ENCODE measurements at regions not wholly inside any gene's neighbourhood (a gene's known extent, or its start where the extent isn't known, plus 50 kb on each side); places are given as distances from the start of the nearest gene placed in this dataset.

DNA sequence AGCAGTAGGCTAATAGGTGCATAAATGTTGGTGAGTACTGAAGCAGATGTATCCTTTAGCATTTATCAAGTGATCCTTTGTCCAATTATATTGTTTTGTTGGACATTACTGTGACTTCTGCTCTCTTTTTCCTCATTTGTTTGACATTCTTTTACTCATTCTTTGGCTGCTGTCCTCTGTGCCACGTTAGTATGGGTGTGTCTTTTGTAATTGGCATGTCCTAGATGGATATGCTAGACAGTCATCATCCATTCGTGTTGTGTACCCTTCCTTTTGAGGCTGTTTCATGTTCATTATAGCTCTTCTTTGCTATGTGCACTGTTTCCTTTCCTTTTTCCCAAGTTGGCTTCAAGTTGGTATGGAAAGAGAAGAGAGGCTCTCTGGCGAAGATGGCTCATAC is 284.7 kb downstream of the CYP26B1 start:
- DNase-seq (ENCODE audit: low read depth in 1 of 2, low spot score in 1 of 2), result no peak
- no peak overlapping the region for H3K4me3 ChIP-seq (replicated peaks; ENCODE audit: insufficient read depth, low read length)
- H3K27me3 ChIP-seq (ENCODE audit: insufficient read depth, poor library complexity, severe bottlenecking), result no peaks in the 10 kb centered on the region
- no peak overlapping the region for H3K27ac ChIP-seq (replicated peaks)
- TF ChIP-seq SPI1 (IDR thresholded peaks at IDR 0.05; ENCODE audit: borderline replicate concordance, low read depth) (no peak), POLR2AphosphoS5 (IDR thresholded peaks at IDR 0.05; ENCODE audit: low read depth) (no peak), GABPA (IDR thresholded peaks at IDR 0.05; ENCODE audit: low read depth) (no peak)
- TF ChIP-seq, protein P1, sequence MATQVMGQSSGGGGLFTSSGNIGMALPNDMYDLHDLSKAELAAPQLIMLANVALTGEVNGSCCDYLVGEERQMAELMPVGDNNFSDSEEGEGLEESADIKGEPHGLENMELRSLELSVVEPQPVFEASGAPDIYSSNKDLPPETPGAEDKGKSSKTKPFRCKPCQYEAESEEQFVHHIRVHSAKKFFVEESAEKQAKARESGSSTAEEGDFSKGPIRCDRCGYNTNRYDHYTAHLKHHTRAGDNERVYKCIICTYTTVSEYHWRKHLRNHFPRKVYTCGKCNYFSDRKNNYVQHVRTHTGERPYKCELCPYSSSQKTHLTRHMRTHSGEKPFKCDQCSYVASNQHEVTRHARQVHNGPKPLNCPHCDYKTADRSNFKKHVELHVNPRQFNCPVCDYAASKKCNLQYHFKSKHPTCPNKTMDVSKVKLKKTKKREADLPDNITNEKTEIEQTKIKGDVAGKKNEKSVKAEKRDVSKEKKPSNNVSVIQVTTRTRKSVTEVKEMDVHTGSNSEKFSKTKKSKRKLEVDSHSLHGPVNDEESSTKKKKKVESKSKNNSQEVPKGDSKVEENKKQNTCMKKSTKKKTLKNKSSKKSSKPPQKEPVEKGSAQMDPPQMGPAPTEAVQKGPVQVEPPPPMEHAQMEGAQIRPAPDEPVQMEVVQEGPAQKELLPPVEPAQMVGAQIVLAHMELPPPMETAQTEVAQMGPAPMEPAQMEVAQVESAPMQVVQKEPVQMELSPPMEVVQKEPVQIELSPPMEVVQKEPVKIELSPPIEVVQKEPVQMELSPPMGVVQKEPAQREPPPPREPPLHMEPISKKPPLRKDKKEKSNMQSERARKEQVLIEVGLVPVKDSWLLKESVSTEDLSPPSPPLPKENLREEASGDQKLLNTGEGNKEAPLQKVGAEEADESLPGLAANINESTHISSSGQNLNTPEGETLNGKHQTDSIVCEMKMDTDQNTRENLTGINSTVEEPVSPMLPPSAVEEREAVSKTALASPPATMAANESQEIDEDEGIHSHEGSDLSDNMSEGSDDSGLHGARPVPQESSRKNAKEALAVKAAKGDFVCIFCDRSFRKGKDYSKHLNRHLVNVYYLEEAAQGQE (IDR thresholded peaks at IDR 0.05; ENCODE audit: insufficient replicate concordance, low read depth), result no peak
- TF ChIP-seq, protein P2, sequence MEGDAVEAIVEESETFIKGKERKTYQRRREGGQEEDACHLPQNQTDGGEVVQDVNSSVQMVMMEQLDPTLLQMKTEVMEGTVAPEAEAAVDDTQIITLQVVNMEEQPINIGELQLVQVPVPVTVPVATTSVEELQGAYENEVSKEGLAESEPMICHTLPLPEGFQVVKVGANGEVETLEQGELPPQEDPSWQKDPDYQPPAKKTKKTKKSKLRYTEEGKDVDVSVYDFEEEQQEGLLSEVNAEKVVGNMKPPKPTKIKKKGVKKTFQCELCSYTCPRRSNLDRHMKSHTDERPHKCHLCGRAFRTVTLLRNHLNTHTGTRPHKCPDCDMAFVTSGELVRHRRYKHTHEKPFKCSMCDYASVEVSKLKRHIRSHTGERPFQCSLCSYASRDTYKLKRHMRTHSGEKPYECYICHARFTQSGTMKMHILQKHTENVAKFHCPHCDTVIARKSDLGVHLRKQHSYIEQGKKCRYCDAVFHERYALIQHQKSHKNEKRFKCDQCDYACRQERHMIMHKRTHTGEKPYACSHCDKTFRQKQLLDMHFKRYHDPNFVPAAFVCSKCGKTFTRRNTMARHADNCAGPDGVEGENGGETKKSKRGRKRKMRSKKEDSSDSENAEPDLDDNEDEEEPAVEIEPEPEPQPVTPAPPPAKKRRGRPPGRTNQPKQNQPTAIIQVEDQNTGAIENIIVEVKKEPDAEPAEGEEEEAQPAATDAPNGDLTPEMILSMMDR (IDR thresholded peaks at IDR 0.05; ENCODE audit: insufficient read depth, low read length), result no peak

DNA sequence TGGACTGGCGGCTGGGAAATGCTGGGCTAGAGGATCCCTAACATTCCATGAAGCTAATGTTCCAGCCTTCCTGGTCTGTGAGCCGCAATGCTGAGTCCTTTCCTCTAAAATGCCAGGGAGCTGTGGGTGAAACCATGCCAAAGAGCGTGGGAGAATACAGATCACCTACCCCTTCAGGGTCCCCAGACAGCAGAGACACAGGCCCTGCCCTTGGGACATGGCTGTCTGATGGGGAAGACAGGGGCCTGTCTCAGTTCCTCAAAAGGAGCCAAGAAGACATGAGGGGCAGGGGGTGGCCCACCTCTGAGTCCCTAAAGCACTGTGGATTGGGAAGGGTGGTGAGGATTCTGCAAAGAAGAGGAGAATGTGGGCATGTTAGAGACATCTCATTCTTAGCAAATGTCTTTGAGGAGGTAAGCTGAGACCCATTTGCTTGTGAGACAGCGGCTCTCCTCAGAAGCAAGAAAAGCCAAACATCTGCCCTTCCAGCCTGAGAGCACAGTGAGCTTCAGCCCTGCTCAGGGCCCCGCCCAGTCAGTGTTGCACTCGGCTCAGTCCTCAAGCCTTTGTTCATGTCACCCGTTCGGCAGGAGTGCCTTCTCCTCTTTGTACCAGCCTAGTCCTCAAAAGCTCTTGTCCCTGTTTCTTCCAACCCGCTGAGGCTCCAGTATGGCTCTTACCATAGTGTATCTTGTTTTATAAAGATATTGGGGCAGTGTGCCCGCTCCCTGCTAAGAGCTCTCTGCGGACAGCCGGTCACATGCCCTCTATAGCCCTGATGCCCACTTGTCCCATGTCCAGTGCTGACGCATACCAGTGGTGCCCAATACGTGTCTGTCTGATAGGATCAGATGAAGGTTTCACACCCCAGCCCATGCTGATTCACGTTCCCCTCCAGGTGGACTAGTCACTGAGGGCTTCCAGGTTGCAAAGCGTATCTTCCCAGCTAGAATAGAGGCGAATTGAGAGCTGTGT is 286.2 kb downstream of the CYP26B1 start:
- TF ChIP-seq SPI1 (IDR thresholded peaks at IDR 0.05; ENCODE audit: borderline replicate concordance, low read depth), result no peak
- TF ChIP-seq, protein P2 (IDR thresholded peaks at IDR 0.05; ENCODE audit: insufficient read depth, low read length), result no peak
- TF ChIP-seq, protein P1 (IDR thresholded peaks at IDR 0.05; ENCODE audit: insufficient replicate concordance, low read depth), result no peak
- TF ChIP-seq POLR2AphosphoS5 (IDR thresholded peaks at IDR 0.05; ENCODE audit: low read depth), result no peak
- TF ChIP-seq GABPA (IDR thresholded peaks at IDR 0.05; ENCODE audit: low read depth), result no peak
- no peak overlapping the region for H3K4me3 ChIP-seq (replicated peaks; ENCODE audit: insufficient read depth, low read length)
- no peak for DNase-seq (ENCODE audit: low read depth in 1 of 2, low spot score in 1 of 2)
- no peak overlapping the region for H3K27ac ChIP-seq (replicated peaks)
- no peaks in the 10 kb centered on the region for H3K27me3 ChIP-seq (ENCODE audit: insufficient read depth, poor library complexity, severe bottlenecking)

DNA sequence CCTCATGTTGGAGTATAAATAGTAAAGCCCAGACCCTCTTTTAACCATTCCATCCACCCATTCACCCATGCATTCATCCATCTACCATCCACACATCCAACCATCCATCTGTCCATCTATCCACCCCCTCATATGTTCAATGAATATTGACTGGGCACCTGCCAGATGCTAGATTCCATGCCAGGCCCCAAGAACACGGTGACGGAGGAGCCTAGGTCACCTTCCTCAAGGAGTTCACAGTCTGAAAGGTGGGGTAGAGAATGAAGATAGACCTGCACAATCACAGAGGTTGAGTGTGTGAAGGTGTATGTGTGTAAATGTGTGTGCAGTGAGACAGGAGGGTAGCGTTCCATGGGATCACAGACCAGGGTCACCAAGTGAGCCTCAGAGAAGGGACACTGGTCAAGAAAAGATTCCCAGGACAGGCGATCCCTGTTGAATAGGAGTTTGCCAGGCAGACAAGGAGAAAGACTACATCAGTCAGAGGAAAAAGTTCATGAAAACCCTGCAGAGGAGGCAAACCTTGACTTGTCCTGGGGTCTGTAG is 287.2 kb downstream of the CYP26B1 start:
- no peak overlapping the region for H3K4me3 ChIP-seq (replicated peaks; ENCODE audit: insufficient read depth, low read length)
- TF ChIP-seq, protein P2 (IDR thresholded peaks at IDR 0.05; ENCODE audit: insufficient read depth, low read length), result no peak
- TF ChIP-seq, protein P1 (IDR thresholded peaks at IDR 0.05; ENCODE audit: insufficient replicate concordance, low read depth), result no peak
- TF ChIP-seq POLR2AphosphoS5 (IDR thresholded peaks at IDR 0.05; ENCODE audit: low read depth) (no peak), GABPA (IDR thresholded peaks at IDR 0.05; ENCODE audit: low read depth) (no peak)
- no peaks in the 10 kb centered on the region for H3K27me3 ChIP-seq (ENCODE audit: insufficient read depth, poor library complexity, severe bottlenecking)
- no peak for DNase-seq (ENCODE audit: low read depth in 1 of 2, low spot score in 1 of 2)
- H3K27ac ChIP-seq (replicated peaks), result no peak overlapping the region

Data from HL-60 (cell line).